Ascending aorta (tissue), 2 donors: ENCODE measurements at regions not wholly inside any gene's neighbourhood (a gene's known extent, or its start where the extent isn't known, plus 50 kb on each side); places are given as distances from the start of the nearest gene placed in this dataset.

Experiments used
- DNase-seq, 2 donors: peaks; one replicate each; pipeline ENCODE4 v3.0.0-alpha.2; 2019; ENCODE audit warnings: low spot score in 2 of 2
- H3K27ac ChIP-seq, 2 donors: fragments of 200-600 bp; sonication (generic); one replicate each; pipeline ENCODE4 v1.5.1; 2016 to 2017; ENCODE audit warnings: mild to moderate bottlenecking in 1 of 2
- H3K27me3 ChIP-seq: fragments of 200-600 bp; sonication (generic); one replicate; pipeline ENCODE4 v1.5.1; 2017
- H3K36me3 ChIP-seq, 2 donors: fragments of 200-600 bp; sonication (generic); one replicate each; pipeline ENCODE4 v1.5.1; 2016
- H3K4me1 ChIP-seq, 2 donors: fragments of 200-600 bp; sonication (generic); one replicate each; pipeline ENCODE4 v1.5.1; 2016 to 2017; ENCODE audit warnings: mild to moderate bottlenecking in 1 of 2
- H3K4me3 ChIP-seq, 2 donors: fragments of 200-600 bp; sonication (generic); one replicate each; pipeline ENCODE4 v1.5.1; 2016 to 2017; ENCODE audit warnings: mild to moderate bottlenecking in 1 of 2
- H3K9me3 ChIP-seq, 2 donors: fragments of 200-600 bp; sonication (generic); one replicate each; pipeline ENCODE4 v1.5.1; 2016
- CTCF ChIP-seq, 3 experiments: fragments of 200-600 bp in 2 of 3; fragments of 450-650 bp in 1 of 3; sonication (generic) in 2 of 3; IDR thresholded peaks; one replicate each; pipeline ENCODE4 v1.5.1; 2016 to 2019; ENCODE audit warnings: antibody characterized with exemption in 3 of 3, mild to moderate bottlenecking in 1 of 3, moderate library complexity in 1 of 3
- intact Hi-C: fragments of 100-400 bp; cut with DNase I; formaldehyde crosslinking; loops from one replicate; pipeline ENCODE4 v1.15.1; 2023

GRCh38 chr7:115094163-115094562 lies 172.3 kb downstream of the MDFIC start:
- DNase-seq, result no peak
- intact Hi-C loops, result no loop called here
- Histone ChIP-seq H3K36me3 (no peaks in the 10 kb centered on the region), H3K9me3 (no peaks in the 10 kb centered on the region), H3K4me1 (peaks cover 0 to 5% of the 10 kb centered on the region in 2 donors), H3K27ac (no peak overlapping the region), H3K27me3 (no peaks in the 10 kb centered on the region), H3K4me3 (no peak overlapping the region)
- no peak for TF ChIP-seq CTCF (IDR thresholded peaks at IDR 0.05)

GRCh38 chr7:115088893-115089292 lies 167.0 kb downstream of the MDFIC start:
- intact Hi-C loops, result no loop called here
- TF ChIP-seq CTCF (IDR thresholded peaks at IDR 0.05), result no peak

GRCh38 chr7:115087437-115087836 lies 165.5 kb downstream of the MDFIC start:
- H3K27ac ChIP-seq, result no peak overlapping the region
- H3K9me3 ChIP-seq, result no peaks in the 10 kb centered on the region
- H3K4me3 ChIP-seq, result no peak overlapping the region
- intact Hi-C loops, result loop anchor here (1.0 kb wide), 1 partner anchor 165 kb away; the partner anchor contains the start of gene MDFIC
- no peaks in the 10 kb centered on the region for H3K36me3 ChIP-seq
- no peaks in the 10 kb centered on the region for H3K27me3 ChIP-seq
- no peak for TF ChIP-seq CTCF (IDR thresholded peaks at IDR 0.05)
- peaks cover 0 to 10% of the 10 kb centered on the region in 2 donors for H3K4me1 ChIP-seq
- DNase-seq, result no peak

More at GRCh38 chr7:115088893-115089292, 167.0 kb downstream of the MDFIC start:
- Histone ChIP-seq H3K27ac (no peak overlapping the region), H3K27me3 (no peaks in the 10 kb centered on the region), H3K4me3 (no peak overlapping the region), H3K4me1 (peaks cover 0 to 10% of the 10 kb centered on the region in 2 donors), H3K36me3 (no peaks in the 10 kb centered on the region), H3K9me3 (no peaks in the 10 kb centered on the region)
- no peak for DNase-seq

- Histone ChIP-seq H3K36me3 (no peaks in the 10 kb centered on the region), H3K4me3 (no peak overlapping the region), H3K4me1 (peaks cover 0 to 10% of the 10 kb centered on the region in 2 donors), H3K27ac (no peak overlapping the region), H3K9me3 (no peaks in the 10 kb centered on the region), H3K27me3 (no peaks in the 10 kb centered on the region)
- DNase-seq, result no peak
- TF ChIP-seq CTCF (IDR thresholded peaks at IDR 0.05), result no peak
- intact Hi-C loops, result no loop called here
Observed at GRCh38 chr7:115086146-115086841, 164.4 kb downstream of the MDFIC start.

GRCh38 chr7:115085421-115085820 lies 163.5 kb downstream of the MDFIC start:
- H3K4me3 ChIP-seq, result no peak overlapping the region
- H3K9me3 ChIP-seq, result no peaks in the 10 kb centered on the region
- no peak overlapping the region for H3K27ac ChIP-seq
- intact Hi-C loops, result no loop called here
- no peaks in the 10 kb centered on the region for H3K36me3 ChIP-seq
- peaks cover 0 to 10% of the 10 kb centered on the region in 2 donors for H3K4me1 ChIP-seq
- no peak for DNase-seq
- TF ChIP-seq CTCF (IDR thresholded peaks at IDR 0.05), result no peak
- no peaks in the 10 kb centered on the region for H3K27me3 ChIP-seq
